Chondrocyte (in vitro differentiated cells): ENCODE measurements at regions not wholly inside any gene's neighbourhood (a gene's known extent, or its start where the extent isn't known, plus 50 kb on each side); places are given as distances from the start of the nearest gene placed in this dataset.
A peak's percentile ranks its signal among the peaks of the same experiment; 100 is the strongest.
"Not testable (repeated sequence)": the region's sequence is repeated elsewhere in the genome, so short reads cannot be mapped to it uniquely, and the experiment has no call there.

ENCODE experiments used
- DNase-seq: peaks from one replicate; pipeline ENCODE4 v3.0.0; 2021; ENCODE audit warnings: mixed read lengths, low spot score
- H3K27ac Mint-ChIP-seq: one replicate; pipeline ENCODE4 v1.8.0; 2021; ENCODE audit warnings: mild to moderate bottlenecking, moderate library complexity, mixed read lengths; ENCODE audit not compliant: unreplicated experiment
- H3K27me3 Mint-ChIP-seq: 2 replicates; pipeline ENCODE4 v1.8.0; 2021; ENCODE audit warnings: low read depth, mixed read lengths
- H3K36me3 Mint-ChIP-seq: 2 replicates; pipeline ENCODE4 v1.8.0; 2021; ENCODE audit warnings: low read depth, mixed read lengths
- H3K4me1 Mint-ChIP-seq: 2 replicates; pipeline ENCODE4 v1.8.0; 2021; ENCODE audit warnings: low read depth, mild to moderate bottlenecking, mixed read lengths
- H3K4me3 Mint-ChIP-seq: one replicate; pipeline ENCODE4 v1.8.0; 2021; ENCODE audit warnings: mild to moderate bottlenecking, moderate library complexity, mixed read lengths; ENCODE audit not compliant: unreplicated experiment
- H3K9me3 Mint-ChIP-seq: 2 replicates; pipeline ENCODE4 v1.8.0; 2021; ENCODE audit warnings: low read depth, mixed read lengths

DNA sequence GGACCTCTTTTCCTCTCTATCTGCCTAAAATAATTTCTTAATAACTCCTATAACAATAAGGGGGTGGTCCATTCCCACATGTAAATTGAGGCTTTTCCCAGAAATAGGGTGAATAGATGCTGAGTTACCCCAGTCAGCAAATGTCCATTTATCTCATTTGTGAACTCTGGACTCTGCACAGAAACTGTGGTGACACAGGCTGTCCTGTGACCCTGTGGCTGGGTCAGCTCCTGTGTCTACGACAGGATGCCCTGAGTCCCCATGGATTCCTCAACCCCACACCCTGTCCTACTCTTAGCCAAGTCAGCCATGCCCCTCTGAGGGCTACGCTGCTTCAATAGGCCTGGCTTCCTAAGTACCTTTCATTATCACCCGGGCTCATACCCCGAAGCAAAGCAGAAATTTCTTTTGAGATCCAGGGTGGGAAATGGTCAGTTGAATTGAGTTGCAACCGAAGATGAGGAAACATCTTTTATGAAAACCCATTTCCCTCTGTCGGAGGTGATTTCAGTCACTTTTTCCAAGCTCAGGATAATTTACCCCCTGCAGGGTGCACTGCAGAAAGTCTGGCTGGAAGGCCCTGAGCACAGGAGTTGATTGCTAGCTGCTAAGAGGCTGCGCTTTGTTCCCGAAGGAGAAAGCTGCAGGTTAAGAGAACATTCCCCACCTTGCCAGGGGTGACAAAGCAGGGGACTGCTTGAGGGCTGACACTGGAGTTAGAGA is 89.5 kb upstream of the PRSS12 start:
- H3K36me3 Mint-ChIP-seq, H3K4me1 Mint-ChIP-seq, H3K9me3 Mint-ChIP-seq, H3K27me3 Mint-ChIP-seq, H3K27ac Mint-ChIP-seq, DNase-seq, H3K4me3 Mint-ChIP-seq: not testable (repeated sequence)

DNA sequence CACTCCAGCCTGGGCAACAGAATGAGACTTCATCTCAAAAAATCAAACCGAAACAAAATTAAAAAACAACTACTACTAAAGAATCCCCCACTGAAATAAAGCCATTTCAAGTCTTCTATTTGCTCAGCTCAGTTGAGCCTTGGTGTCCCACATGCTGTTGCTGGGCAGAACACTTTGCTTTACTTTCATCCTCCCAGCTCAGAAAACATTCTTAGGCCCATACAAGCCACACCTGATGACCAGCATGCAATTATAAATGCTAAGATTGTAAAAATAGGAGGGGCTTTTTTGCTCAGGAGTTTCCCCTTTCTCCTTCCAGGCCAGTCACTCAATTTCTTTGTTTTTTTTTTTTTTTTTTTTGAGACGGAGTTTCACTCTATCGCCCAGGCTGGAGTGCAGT is 94.6 kb upstream of the PRSS12 start:
- not testable (repeated sequence) for H3K9me3 Mint-ChIP-seq, H3K4me1 Mint-ChIP-seq, H3K36me3 Mint-ChIP-seq, H3K27me3 Mint-ChIP-seq, H3K4me3 Mint-ChIP-seq, DNase-seq, H3K27ac Mint-ChIP-seq

DNA sequence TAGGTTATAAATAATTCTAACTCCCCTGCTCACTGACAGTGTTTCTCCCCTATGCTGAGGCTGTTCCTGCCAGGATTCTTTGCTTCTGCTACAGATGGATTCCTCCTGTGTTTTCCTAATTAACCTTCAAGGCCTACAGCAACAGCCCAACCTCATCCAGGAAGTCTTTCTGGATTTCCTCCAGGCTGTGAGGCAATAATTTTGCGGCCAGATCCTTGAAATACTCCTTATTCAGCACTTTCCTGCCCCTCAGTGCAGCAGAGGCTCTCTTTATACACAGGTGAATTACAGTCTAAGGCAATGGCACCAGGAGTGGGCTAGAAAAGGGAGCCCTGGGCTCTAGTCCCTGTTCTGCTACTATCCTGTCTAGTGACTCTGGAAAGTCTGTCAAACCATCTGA is 102.1 kb upstream of the PRSS12 start:
- not testable (repeated sequence) for DNase-seq, H3K9me3 Mint-ChIP-seq, H3K27ac Mint-ChIP-seq, H3K4me3 Mint-ChIP-seq, H3K4me1 Mint-ChIP-seq, H3K36me3 Mint-ChIP-seq, H3K27me3 Mint-ChIP-seq

DNA sequence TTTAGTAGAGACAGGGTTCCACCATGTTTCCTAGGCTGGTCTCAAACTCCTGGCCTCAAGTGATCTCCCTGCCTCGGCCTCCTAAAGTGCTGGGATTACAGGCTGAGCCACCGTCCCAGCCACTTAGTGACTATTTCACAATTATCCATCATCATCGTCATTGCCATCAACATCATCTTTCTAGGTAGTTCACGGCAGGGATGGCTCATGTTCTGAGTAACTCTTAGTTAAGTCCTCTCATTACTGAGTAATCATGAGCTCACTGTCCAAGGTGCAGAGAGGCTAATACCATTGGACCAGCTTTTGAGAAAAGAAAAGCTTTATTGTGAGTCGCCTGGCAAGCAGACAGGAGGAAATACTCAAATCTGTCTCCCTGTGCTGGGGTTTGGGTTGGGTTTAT is 108.6 kb upstream of the PRSS12 start:
- not testable (repeated sequence) for H3K9me3 Mint-ChIP-seq, H3K36me3 Mint-ChIP-seq, H3K27ac Mint-ChIP-seq, H3K27me3 Mint-ChIP-seq, H3K4me3 Mint-ChIP-seq, H3K4me1 Mint-ChIP-seq, DNase-seq

DNA sequence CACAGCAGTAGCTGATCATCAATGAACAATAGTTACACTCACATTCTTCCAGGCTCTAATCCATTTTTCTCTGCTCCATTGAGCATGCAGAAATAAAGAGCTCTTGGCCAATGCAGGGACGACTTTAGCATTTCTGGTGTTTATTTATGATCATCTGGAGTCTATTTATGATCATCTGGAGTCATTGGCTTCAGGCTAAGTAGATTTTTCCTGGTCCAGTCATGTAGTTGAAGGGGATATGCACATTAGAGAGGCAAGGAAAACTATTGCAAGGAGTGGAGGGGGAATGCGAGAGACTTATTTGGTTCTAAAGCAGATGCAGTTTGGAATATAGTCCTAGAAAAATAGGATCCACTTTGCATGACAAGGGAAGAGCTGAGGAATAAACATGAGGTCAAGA is 113.0 kb upstream of the PRSS12 start:
- DNase-seq, H3K4me1 Mint-ChIP-seq, H3K27me3 Mint-ChIP-seq, H3K4me3 Mint-ChIP-seq, H3K27ac Mint-ChIP-seq, H3K9me3 Mint-ChIP-seq, H3K36me3 Mint-ChIP-seq: not testable (repeated sequence)

DNA sequence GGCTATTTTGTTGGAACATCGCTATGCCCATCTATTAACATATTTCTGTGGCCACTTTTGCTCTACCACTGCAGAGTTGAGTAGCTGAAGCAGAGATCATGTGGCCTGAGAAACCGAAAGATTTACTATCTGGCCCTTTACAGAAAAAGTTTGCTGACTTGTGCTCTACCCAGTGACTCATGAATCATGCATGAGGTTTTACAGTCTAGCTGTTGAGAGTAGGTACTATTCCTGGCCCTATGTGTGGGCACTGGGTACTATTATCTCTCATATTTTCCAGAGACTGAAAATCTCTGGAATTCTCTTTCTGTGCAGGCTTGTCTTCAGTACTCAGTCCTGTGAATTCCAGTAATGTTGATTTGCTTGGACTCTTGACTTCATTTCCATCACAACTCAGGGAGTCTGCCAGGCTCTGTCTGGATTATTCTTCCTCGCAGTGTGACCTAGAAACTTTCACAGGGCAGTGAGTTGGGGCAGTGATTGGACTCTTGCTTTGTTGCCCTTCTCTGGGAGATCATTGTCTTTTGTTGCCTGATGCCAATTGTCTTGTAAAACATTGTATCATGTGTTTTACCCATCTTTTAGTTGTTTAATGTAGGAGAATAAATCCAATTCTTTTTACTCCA is 121.3 kb upstream of the PRSS12 start:
- Mint-ChIP-seq H3K27ac (peak overlapping the region; percentile 79), H3K4me1 (peaks cover 24% of the 10 kb centered on the region)
- not testable (repeated sequence) for H3K9me3 Mint-ChIP-seq, H3K36me3 Mint-ChIP-seq, H3K4me3 Mint-ChIP-seq, DNase-seq, H3K27me3 Mint-ChIP-seq

DNA sequence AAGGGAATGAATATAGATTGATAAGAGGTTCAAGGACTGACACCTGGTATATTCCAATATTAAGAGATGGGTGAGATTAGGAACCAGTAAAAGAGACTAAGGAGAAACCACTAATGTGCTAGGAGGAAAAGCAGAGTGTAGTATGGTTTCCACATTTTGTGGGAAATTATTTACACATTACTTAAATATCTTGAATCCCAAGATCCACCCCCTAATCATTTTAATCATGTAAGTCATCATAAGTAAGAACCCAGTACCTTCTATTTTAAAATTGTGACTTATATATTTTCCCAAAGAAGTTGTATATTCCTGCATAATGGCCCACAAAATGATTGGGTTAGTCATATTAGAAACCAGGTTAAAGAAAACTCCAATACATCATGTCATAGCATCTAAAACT is 122.0 kb upstream of the PRSS12 start:
- H3K27ac Mint-ChIP-seq, H3K27me3 Mint-ChIP-seq, H3K4me3 Mint-ChIP-seq, H3K9me3 Mint-ChIP-seq, DNase-seq, H3K36me3 Mint-ChIP-seq: not testable (repeated sequence)
- H3K4me1 Mint-ChIP-seq: peaks cover 24% of the 10 kb centered on the region

DNA sequence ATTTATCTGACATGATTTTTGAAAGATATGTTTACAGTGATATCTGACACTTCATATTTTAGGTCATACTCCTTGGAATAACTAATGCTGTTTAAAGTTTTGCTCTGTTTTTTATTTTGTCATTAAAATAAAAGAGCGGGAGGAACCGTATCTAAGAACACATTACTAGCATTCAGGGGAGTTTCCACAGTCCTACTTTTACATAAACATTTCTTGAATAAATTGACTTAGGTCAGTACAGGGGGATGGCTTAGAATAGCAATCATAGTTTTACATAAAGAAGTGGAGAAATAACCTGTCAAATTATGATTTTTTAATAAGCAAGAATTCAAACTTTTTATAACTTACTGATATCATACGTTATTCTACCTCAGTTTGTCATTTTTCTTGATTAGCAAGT is 123.1 kb upstream of the PRSS12 start:
- not testable (repeated sequence) for DNase-seq, H3K36me3 Mint-ChIP-seq

DNA sequence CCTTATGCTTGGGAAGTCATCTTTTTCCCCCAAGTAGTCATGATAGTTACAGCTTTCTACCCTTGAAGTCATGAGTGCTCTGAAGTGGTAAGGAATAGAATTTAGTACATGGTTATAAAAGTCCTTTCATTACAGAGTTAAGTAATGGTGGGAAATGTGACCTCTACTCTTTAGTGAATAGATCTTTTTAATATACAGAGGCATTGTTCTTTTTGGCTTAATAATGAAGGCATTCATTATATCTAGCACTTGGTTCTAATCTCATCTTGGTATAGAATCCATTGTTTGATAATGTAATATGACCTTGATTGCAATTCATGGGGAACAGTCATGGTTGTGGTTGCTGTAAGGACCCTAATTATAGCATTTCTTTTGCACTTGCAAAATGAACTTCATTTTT is 125.0 kb upstream of the PRSS12 start:
- H3K27me3 Mint-ChIP-seq, H3K27ac Mint-ChIP-seq, H3K36me3 Mint-ChIP-seq, H3K9me3 Mint-ChIP-seq, DNase-seq, H3K4me3 Mint-ChIP-seq: not testable (repeated sequence)
- peaks cover 19% of the 10 kb centered on the region for H3K4me1 Mint-ChIP-seq

More for the DNA sequence above, 123.1 kb upstream of the PRSS12 start:
- peaks cover 24% of the 10 kb centered on the region for H3K4me1 Mint-ChIP-seq
- not testable (repeated sequence) for H3K27ac Mint-ChIP-seq, H3K4me3 Mint-ChIP-seq, H3K27me3 Mint-ChIP-seq, H3K9me3 Mint-ChIP-seq

DNA sequence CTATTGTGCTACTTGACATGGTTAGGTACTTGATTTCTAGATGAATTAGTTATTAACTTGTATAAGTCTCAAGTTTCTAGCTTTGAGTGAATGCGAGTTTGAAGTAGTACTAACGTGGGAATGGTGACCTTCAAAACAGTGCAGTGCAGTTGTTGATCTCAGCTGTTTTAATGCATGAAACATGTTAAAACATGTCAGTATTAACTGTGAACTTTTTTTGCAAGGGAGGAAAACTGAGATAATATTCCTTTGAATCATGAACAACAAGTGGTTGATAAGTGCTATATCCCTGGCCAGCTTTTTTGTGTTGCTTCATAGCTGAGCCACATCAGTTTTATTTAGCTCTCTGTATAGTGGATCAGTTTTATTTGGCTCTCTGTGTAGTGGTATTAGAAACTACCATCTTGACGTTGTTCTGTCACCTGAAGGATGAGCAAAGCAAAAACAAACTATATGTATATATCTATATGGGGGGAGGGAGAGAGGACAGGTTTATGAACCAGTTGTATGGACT is 133.1 kb upstream of the PRSS12 start:
- not testable (repeated sequence) for H3K9me3 Mint-ChIP-seq, H3K27ac Mint-ChIP-seq, H3K27me3 Mint-ChIP-seq, H3K4me1 Mint-ChIP-seq, DNase-seq, H3K36me3 Mint-ChIP-seq, H3K4me3 Mint-ChIP-seq

DNA sequence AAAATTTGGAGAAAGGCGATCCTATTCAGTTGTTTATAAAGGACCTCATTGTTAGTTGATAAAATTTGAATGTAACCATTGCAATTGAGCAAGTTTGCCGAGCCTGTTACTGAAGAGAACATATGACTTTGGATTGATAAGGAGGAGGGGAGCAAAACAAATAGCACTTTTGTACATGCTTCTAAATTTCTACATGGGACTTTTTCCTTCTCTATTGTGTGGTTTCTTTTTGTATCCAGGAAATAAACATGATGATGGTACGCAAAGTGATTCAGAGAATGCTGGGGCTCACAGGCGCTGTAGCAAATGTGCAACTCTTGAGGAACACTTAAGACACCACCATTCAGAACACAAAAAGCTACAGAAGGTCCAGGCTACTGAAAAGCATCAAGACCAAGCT is 140.2 kb upstream of the PRSS12 start:
- not testable (repeated sequence) for H3K9me3 Mint-ChIP-seq, H3K27ac Mint-ChIP-seq, H3K36me3 Mint-ChIP-seq, H3K4me3 Mint-ChIP-seq, DNase-seq, H3K27me3 Mint-ChIP-seq, H3K4me1 Mint-ChIP-seq

DNA sequence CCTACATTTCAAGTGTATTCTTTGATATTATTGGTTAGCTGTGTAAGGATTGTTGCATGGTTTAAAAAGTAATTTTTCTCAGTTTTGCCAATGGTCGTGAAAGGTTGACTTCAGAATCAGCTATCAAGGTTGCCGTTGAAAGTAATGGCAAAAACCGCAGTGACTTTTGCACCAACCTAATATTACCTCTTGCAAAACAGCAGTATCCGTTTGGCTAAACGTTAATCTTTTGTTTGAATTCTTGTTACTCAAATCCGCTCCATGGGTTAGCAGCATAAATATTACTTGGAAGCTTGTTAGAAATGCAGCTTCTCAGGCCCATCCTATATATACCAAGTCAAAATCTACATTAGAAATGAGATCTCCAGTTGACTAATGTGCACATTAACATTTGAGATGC is 141.6 kb upstream of the PRSS12 start:
- H3K27me3 Mint-ChIP-seq, H3K27ac Mint-ChIP-seq, DNase-seq, H3K9me3 Mint-ChIP-seq, H3K4me1 Mint-ChIP-seq, H3K36me3 Mint-ChIP-seq, H3K4me3 Mint-ChIP-seq: not testable (repeated sequence)

DNA sequence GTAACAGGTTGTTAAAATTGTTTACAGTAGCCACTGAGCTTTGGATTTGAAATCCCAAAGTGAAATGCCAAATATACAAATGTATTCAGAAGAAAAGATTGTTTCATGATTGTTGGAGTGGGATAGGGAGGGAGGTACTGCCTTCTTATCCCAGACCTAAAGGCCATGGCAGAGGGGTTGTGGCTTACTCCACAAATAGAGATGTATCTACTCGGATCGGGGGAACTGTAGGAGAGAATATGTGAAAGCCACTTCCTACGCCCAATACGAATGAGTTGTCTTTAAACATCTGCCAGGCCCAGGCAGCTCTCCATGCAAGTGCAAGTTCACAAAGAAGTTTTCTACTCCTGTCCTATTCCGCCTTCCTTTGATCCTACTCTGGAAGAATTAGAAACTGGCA is 150.2 kb upstream of the PRSS12 start:
- DNase-seq, H3K4me1 Mint-ChIP-seq, H3K36me3 Mint-ChIP-seq, H3K27ac Mint-ChIP-seq, H3K27me3 Mint-ChIP-seq, H3K9me3 Mint-ChIP-seq, H3K4me3 Mint-ChIP-seq: not testable (repeated sequence)
